ENCODE measurements at regions not wholly inside any gene's neighbourhood (a gene's known extent, or its start where the extent isn't known, plus 50 kb on each side); places are given as distances from the start of the nearest gene placed in this dataset.

GRCh38 chr3:30314757-30315325 lies 291.6 kb upstream of the TGFBR2 start:
- Histone ChIP-seq H3K4me3 (no peak overlapping the region), H4K20me1 (ENCODE audit: low read depth) (no peaks in the 10 kb centered on the region), H3K4me2 (no peak overlapping the region), H3K27ac (no peak overlapping the region), H3K9me3 (ENCODE audit: low read depth) (no peaks in the 10 kb centered on the region), H3K36me3 (no peaks in the 10 kb centered on the region), H2AFZ (replicated peaks) (no peak overlapping the region), H3K9ac (no peak overlapping the region), H3F3A (ENCODE audit: low read depth) (no peaks in the 10 kb centered on the region), H3K79me2 (ENCODE audit: low read depth) (no peaks in the 10 kb centered on the region), H3K27me3 (no peaks in the 10 kb centered on the region), H3K4me1 (peaks cover 6% of the 10 kb centered on the region)
- Mint-ChIP-seq H3K4me1 (peaks cover 4% of the 10 kb centered on the region), H3K27me3 (ENCODE audit: insufficient read depth, low read depth) (no peaks in the 10 kb centered on the region), H3K36me3 (no peaks in the 10 kb centered on the region), H3K9me3 (no peaks in the 10 kb centered on the region), H3K27ac (no peak overlapping the region), H3K4me3 (no peak overlapping the region)
- DNase-seq (ENCODE audit: low spot score), result no peak
- TF ChIP-seq EZH2phosphoT487 (IDR thresholded peaks at IDR 0.05), result no peak
- no peak for TF ChIP-seq EZH2 (IDR thresholded peaks at IDR 0.05)
- TF ChIP-seq CTCF (IDR thresholded peaks at IDR 0.05), result no peak

DNA sequence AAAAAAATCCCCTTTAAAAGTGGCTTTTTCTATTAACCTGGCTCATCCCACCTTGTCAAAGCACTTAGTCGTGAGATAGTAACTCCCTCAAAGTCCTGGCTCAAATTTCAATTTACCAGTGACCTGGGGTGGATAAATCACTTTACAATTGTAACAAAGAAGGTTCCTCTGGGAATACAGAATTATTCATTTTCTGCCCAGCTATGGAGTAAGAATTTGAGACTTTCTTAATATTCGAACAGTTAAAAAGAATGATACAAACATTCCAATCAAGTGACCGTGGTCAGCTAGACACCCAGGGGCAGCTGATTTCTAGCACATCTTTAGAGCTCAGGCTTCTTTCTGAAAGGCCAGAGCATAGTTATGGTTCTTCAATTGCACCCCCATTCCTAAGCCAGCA lies 291.0 kb upstream of the TGFBR2 start:
- no peak overlapping the region for H3K27ac ChIP-seq
- peaks cover 6% of the 10 kb centered on the region for H3F3A ChIP-seq (ENCODE audit: low read depth)
- peaks cover 11% of the 10 kb centered on the region for H3K4me1 ChIP-seq
- H3K9me3 Mint-ChIP-seq, result no peaks in the 10 kb centered on the region
- no peaks in the 10 kb centered on the region for H3K79me2 ChIP-seq (ENCODE audit: low read depth)
- no peak for DNase-seq (ENCODE audit: low spot score)
- H3K9me3 ChIP-seq (ENCODE audit: low read depth), result no peaks in the 10 kb centered on the region
- H2AFZ ChIP-seq (replicated peaks), result no peak overlapping the region
- H3K4me2 ChIP-seq, result no peak overlapping the region
- no peaks in the 10 kb centered on the region for H3K36me3 ChIP-seq
- no peak overlapping the region for H3K9ac ChIP-seq
- TF ChIP-seq CTCF (IDR thresholded peaks at IDR 0.05) (no peak), EZH2phosphoT487 (IDR thresholded peaks at IDR 0.05) (no peak), EZH2 (IDR thresholded peaks at IDR 0.05) (no peak)
- no peak overlapping the region for H3K4me3 Mint-ChIP-seq
- no peak overlapping the region for H3K4me3 ChIP-seq
- H3K4me1 Mint-ChIP-seq, result peaks cover 9% of the 10 kb centered on the region
- no peaks in the 10 kb centered on the region for H3K27me3 ChIP-seq
- H3K36me3 Mint-ChIP-seq, result no peaks in the 10 kb centered on the region
- no peaks in the 10 kb centered on the region for H4K20me1 ChIP-seq (ENCODE audit: low read depth)
- H3K27ac Mint-ChIP-seq, result no peak overlapping the region
- no peaks in the 10 kb centered on the region for H3K27me3 Mint-ChIP-seq (ENCODE audit: insufficient read depth, low read depth)

GRCh38 chr3:30317561-30317960 lies 288.8 kb upstream of the TGFBR2 start:
- Mint-ChIP-seq H3K27me3 (ENCODE audit: insufficient read depth, low read depth) (no peaks in the 10 kb centered on the region), H3K4me1 (peaks cover 10% of the 10 kb centered on the region), H3K9me3 (peaks cover 4% of the 10 kb centered on the region), H3K4me3 (no peak overlapping the region), H3K36me3 (no peaks in the 10 kb centered on the region), H3K27ac (no peak overlapping the region)
- Histone ChIP-seq H3K27ac (no peak overlapping the region), H3K9me3 (ENCODE audit: low read depth) (no peaks in the 10 kb centered on the region), H3K36me3 (no peaks in the 10 kb centered on the region), H3F3A (ENCODE audit: low read depth) (peaks cover 9% of the 10 kb centered on the region), H3K79me2 (ENCODE audit: low read depth) (no peaks in the 10 kb centered on the region), H4K20me1 (ENCODE audit: low read depth) (no peaks in the 10 kb centered on the region), H3K4me3 (no peak overlapping the region), H3K27me3 (no peaks in the 10 kb centered on the region), H3K9ac (no peak overlapping the region), H3K4me1 (peaks cover 9% of the 10 kb centered on the region), H3K4me2 (no peak overlapping the region), H2AFZ (replicated peaks) (no peak overlapping the region)
- TF ChIP-seq CTCF (IDR thresholded peaks at IDR 0.05) (no peak), EZH2phosphoT487 (IDR thresholded peaks at IDR 0.05) (no peak), EZH2 (IDR thresholded peaks at IDR 0.05) (no peak)
- DNase-seq (ENCODE audit: low spot score), result no peak

All from neural progenitor cell (in vitro differentiated cells).